HepG2 (cell line): ENCODE measurements at regions not wholly inside any gene's neighbourhood (a gene's known extent, or its start where the extent isn't known, plus 50 kb on each side); places are given as distances from the start of the nearest gene placed in this dataset.

ENCODE experiments used
- ATAC-seq: fragments of 200-7000 bp; cut with Tn5 transposase; 3 replicates; pipeline ENCODE4 v1.9.1; 2020; ENCODE audit warnings: mild to moderate bottlenecking, moderate library complexity
- BruUV-seq: library from RNA; stranded (reverse); fragments of 400-500 nt; replicated peaks from 2 replicates; lab custom pipeline; 2021; lab: Mats Ljungman, UMichigan
- CTCF ChIA-PET: fragments of 300-600 bp; formaldehyde crosslinking; extraction: SDS; loops from one replicate; lab custom pipeline; 2021; ENCODE audit warnings: low total read pairs, inconsistent platforms, low intra/inter-chr PET ratio; lab: Yijun Ruan, JAX
- POLR2A ChIA-PET: fragments of 350-600 bp; sonication (Branson Sonifier 250); formaldehyde crosslinking; loops from one replicate; lab custom pipeline; 2020; ENCODE audit warnings: antibody characterized with exemption, inconsistent platforms; lab: Yijun Ruan, JAX
- DNase-seq: peaks from one replicate; pipeline ENCODE4 v3.0.0-alpha.2; 2015; ENCODE audit warnings: low spot score
- FAIRE-seq: peaks from 3 replicates; lab custom pipeline; 2011; peaks lifted over from hg19 to GRCh38; lab: Jason Lieb, UNC
- H2AFZ ChIP-seq: one replicate; pipeline ENCODE4 v1.6.1; 2011; ENCODE audit warnings: low read length, inconsistent platforms
- H3K27ac ChIP-seq: fragments of 300-600 bp; 3 replicates; pipeline ENCODE4 v1.8.0; 2011; ENCODE audit warnings: mixed run types, mild to moderate bottlenecking, mixed read lengths, low read length, inconsistent platforms; ENCODE audit not compliant: insufficient read depth; ENCODE audit errors: extremely low read length
- H3K27me3 ChIP-seq, 2 experiments: fragments of 200-600 bp in 1 of 2; 2 replicates in 1 of 2; 3 replicates in 1 of 2; pipeline versions ENCODE4 v1.6.0 to v1.8.0; 2011; ENCODE audit warnings: low read length in 2 of 2, mild to moderate bottlenecking in 2 of 2, moderate library complexity in 2 of 2, inconsistent platforms in 1 of 2; ENCODE audit not compliant: insufficient read depth in 2 of 2, control insufficient read depth in 1 of 2
- H3K36me3 ChIP-seq, 2 experiments: fragments of 200-600 bp in 1 of 2; replicated peaks in 1 of 2; 2 replicates in 1 of 2; 3 replicates in 1 of 2; pipeline versions ENCODE4 v1.5.1 to v1.8.0; 2011; ENCODE audit warnings: low read length in 2 of 2, inconsistent platforms in 1 of 2; ENCODE audit not compliant: insufficient read depth in 2 of 2, control insufficient read depth in 1 of 2
- H3K4me1 ChIP-seq: 2 replicates; pipeline ENCODE4 v1.5.1; 2012; ENCODE audit warnings: low read length, inconsistent platforms; ENCODE audit not compliant: insufficient read depth
- H3K4me2 ChIP-seq: 2 replicates; pipeline ENCODE4 v1.6.0; 2011; ENCODE audit warnings: low read depth, low read length, inconsistent platforms
- H3K4me3 ChIP-seq, 3 experiments: fragments of 200-600 bp in 1 of 3; sonication (generic), shearing (Covaris generic) in 1 of 3; replicated peaks in 1 of 3; 2 replicates each; pipeline ENCODE4 v1.5.1; 2011 to 2016; ENCODE audit warnings: low read length in 3 of 3, inconsistent platforms in 2 of 3, low read depth in 2 of 3, mild to moderate bottlenecking in 2 of 3, control low read depth in 1 of 3, mixed read lengths in 1 of 3; ENCODE audit not compliant: insufficient read depth in 1 of 3
- H3K79me2 ChIP-seq: one replicate; pipeline ENCODE4 v1.6.1; 2011; ENCODE audit warnings: low read length, inconsistent platforms; ENCODE audit not compliant: insufficient read depth
- H3K9ac ChIP-seq: 2 replicates; pipeline ENCODE4 v1.6.0; 2011; ENCODE audit warnings: mild to moderate bottlenecking, low read depth, low read length, inconsistent platforms; ENCODE audit not compliant: insufficient read depth
- H3K9me3 ChIP-seq: 2 replicates; pipeline ENCODE4 v1.5.1; 2012; ENCODE audit warnings: mild to moderate bottlenecking, low read length
- H4K20me1 ChIP-seq: 2 replicates; pipeline ENCODE4 v1.6.0; 2011; ENCODE audit warnings: inconsistent platforms, mild to moderate bottlenecking, low read length, moderate library complexity; ENCODE audit not compliant: insufficient read depth
- IKZF5 ChIP-seq: IDR thresholded peaks from 2 replicates; pipeline ENCODE4 v1.6.1; 2018; ENCODE audit warnings: missing genetic modification reagents, mild to moderate bottlenecking, missing compliant biosample characterization
- MEF2D ChIP-seq: sonication (generic); formaldehyde crosslinking; IDR thresholded peaks from 2 replicates; pipeline ENCODE4 v1.5.1; 2020; ENCODE audit warnings: mild to moderate bottlenecking, missing genetic modification reagents
- ZNF230 ChIP-seq: sonication (generic); formaldehyde crosslinking; IDR thresholded peaks from 2 replicates; pipeline ENCODE4 v1.4.0; 2020; ENCODE audit warnings: mild to moderate bottlenecking, missing genetic modification reagents
- WGBS: methylation state at CpG from one replicate; pipeline ENCODE4 v1.1.6; 2017; ENCODE audit warnings: low lambda C conversion rate; 5-methylcytosine and 5-hydroxymethylcytosine counted together
- in situ Hi-C: cut with HindIII; loops from 2 replicates; pipeline ENCODE4 v1.10.0; 2017; ENCODE audit warnings: low pct_unique_long_range_greater_than_20kb; ENCODE audit not compliant: extremely low pct_ligation_motif_present
- intact Hi-C: fragments of 100-400 bp; cut with micrococcal nuclease; formaldehyde crosslinking; loops from one replicate; pipeline ENCODE4 v1.10.0; 2022; ENCODE audit not compliant: unreplicated experiment
- TF ChIP-seq, protein P1 (sequence below): sonication (generic); formaldehyde crosslinking; IDR thresholded peaks from 2 replicates; pipeline ENCODE4 v1.4.0; 2020; ENCODE audit warnings: missing genetic modification reagents

DNA sequence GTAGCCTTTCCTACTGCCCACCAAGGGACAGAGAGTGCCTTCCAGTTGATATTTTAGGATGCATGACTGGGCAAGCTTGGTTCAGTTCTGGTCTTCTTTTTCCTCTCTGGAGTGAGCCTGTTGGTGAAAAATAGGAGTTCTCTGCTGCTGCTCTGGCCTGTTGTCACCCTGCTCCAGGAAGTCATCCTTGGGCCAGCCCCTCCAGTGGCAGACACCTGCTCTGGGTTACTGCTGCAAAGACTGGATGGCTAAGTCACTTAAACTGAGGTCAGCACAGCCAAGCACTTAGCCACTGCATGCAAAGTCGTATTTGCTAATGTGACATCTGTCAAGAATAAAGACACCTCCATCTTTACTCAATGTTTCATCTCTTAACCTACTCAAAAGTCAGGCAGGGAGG is 219.6 kb upstream of the ID2 start (continued):
- TF ChIP-seq, protein P1, sequence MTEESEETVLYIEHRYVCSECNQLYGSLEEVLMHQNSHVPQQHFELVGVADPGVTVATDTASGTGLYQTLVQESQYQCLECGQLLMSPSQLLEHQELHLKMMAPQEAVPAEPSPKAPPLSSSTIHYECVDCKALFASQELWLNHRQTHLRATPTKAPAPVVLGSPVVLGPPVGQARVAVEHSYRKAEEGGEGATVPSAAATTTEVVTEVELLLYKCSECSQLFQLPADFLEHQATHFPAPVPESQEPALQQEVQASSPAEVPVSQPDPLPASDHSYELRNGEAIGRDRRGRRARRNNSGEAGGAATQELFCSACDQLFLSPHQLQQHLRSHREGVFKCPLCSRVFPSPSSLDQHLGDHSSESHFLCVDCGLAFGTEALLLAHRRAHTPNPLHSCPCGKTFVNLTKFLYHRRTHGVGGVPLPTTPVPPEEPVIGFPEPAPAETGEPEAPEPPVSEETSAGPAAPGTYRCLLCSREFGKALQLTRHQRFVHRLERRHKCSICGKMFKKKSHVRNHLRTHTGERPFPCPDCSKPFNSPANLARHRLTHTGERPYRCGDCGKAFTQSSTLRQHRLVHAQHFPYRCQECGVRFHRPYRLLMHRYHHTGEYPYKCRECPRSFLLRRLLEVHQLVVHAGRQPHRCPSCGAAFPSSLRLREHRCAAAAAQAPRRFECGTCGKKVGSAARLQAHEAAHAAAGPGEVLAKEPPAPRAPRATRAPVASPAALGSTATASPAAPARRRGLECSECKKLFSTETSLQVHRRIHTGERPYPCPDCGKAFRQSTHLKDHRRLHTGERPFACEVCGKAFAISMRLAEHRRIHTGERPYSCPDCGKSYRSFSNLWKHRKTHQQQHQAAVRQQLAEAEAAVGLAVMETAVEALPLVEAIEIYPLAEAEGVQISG (CRISPR knock-in tag) = no peak
- TF ChIP-seq IKZF5 (CRISPR knock-in tag) = no peak
- no peak for TF ChIP-seq MEF2D (CRISPR knock-in tag)

GRCh38 chr2:8462899-8463648 is 218.8 kb upstream of the ID2 start:
- ATAC-seq (no peak), FAIRE-seq (no peak), DNase-seq (no peak)
- peaks cover 0 to 45% of the 10 kb centered on the region in 2 experiments; a peak in 2 of 5 replicates for H3K27me3 ChIP-seq
- no peaks in the 10 kb centered on the region for H3K4me1 ChIP-seq
- intact Hi-C loops (no loop called here), in situ Hi-C loops (no loop called here)
- WGBS = 44% methylated on average over 15 of the region's 18 CpGs
- no peak overlapping the region for H3K9ac ChIP-seq
- H3K36me3 ChIP-seq = no peaks in the 10 kb centered on the region
- no peak for TF ChIP-seq ZNF230 (CRISPR knock-in tag)
- no peaks in the 10 kb centered on the region for H3K79me2 ChIP-seq
- CTCF ChIA-PET = no interaction called here
- BruUV-seq = no TSS peak
- no peak overlapping the region for H3K27ac ChIP-seq
- no peak overlapping the region for H3K4me3 ChIP-seq
- no peak overlapping the region for H3K4me2 ChIP-seq
- no peaks in the 10 kb centered on the region for H3K9me3 ChIP-seq
- H4K20me1 ChIP-seq = no peaks in the 10 kb centered on the region
- no peak overlapping the region for H2AFZ ChIP-seq
- POLR2A ChIA-PET = no interaction called here
